Transverse colon (tissue), 3 donors: ENCODE measurements at regions not wholly inside any gene's neighbourhood (a gene's known extent, or its start where the extent isn't known, plus 50 kb on each side); places are given as distances from the start of the nearest gene placed in this dataset.

Source experiments
- POLR2A ChIP-seq: fragments of 450-650 bp; IDR thresholded peaks from one replicate; pipeline ENCODE4 v1.6.1; 2016; ENCODE audit warnings: antibody characterized with exemption, mild to moderate bottlenecking, moderate library complexity
- POLR2AphosphoS5 ChIP-seq, 3 donors: sonication (generic); formaldehyde crosslinking; IDR thresholded peaks; one replicate each; pipeline ENCODE4 v1.6.1; 2016; ENCODE audit warnings: antibody characterized with exemption in 3 of 3

- TF ChIP-seq POLR2AphosphoS5 (IDR thresholded peaks at IDR 0.05) = no peak
- no peak for TF ChIP-seq POLR2A
Observed at GRCh38 chr13:82202398-82202797, 1679.9 kb downstream of the SLITRK1 start.
